Peyer's patch (tissue), 4 donors: ENCODE measurements at regions not wholly inside any gene's neighbourhood (a gene's known extent, or its start where the extent isn't known, plus 50 kb on each side); places are given as distances from the start of the nearest gene placed in this dataset.

Source experiments
- CTCF ChIP-seq, 6 experiments: fragments of 450-650 bp in 4 of 6; fragments of 200-600 bp in 2 of 6; sonication (generic) in 1 of 6; IDR thresholded peaks; one replicate each; pipeline ENCODE4 v1.5.1; 2017 to 2019; ENCODE audit warnings: antibody characterized with exemption in 6 of 6, mild to moderate bottlenecking in 3 of 6, moderate library complexity in 1 of 6
- POLR2A ChIP-seq, 2 donors: fragments of 450-650 bp; IDR thresholded peaks; one replicate each; pipeline ENCODE4 v1.5.1; 2017; ENCODE audit warnings: antibody characterized with exemption in 2 of 2, mild to moderate bottlenecking in 2 of 2, moderate library complexity in 2 of 2

GRCh38 chr13:19060311-19061002 is 121.2 kb downstream of the TUBA3C start:
- TF ChIP-seq POLR2A (IDR thresholded peaks at IDR 0.05) (no peak), CTCF (IDR thresholded peaks at IDR 0.05) (no peak)
